NCI-H774 (cell line): ENCODE measurements at regions not wholly inside any gene's neighbourhood (a gene's known extent, or its start where the extent isn't known, plus 50 kb on each side); places are given as distances from the start of the nearest gene placed in this dataset.

Experiments used
- DNase-seq: peaks from one replicate; lab custom pipeline; 2025; lab: John Stamatoyannopoulos, UW

- DNase-seq: no peak
These were observed 266.6 kb downstream of the TFCP2L1 start for GRCh38 chr2:121018136-121019061.

DNA sequence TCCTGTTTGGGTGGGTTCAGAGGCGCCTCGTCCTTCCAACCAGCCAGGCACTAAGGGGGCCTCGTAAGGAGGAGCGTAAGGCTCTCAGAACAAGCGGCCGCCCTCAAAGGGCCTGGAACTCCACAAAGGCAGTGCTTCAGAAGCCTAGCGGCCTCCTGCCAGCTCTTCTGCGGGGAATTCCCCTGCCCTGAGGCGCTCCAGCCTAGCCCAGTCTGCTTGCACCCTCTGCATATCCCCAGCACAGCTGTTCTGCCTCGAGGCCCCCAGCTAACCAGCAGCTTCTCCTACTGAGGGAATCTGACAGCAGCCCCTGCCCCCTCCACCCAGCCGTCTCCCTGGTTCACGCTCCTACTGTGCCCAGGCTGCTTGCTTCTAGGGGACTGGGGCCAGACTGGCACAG is 265.9 kb downstream of the TFCP2L1 start:
- no peak for DNase-seq

DNA sequence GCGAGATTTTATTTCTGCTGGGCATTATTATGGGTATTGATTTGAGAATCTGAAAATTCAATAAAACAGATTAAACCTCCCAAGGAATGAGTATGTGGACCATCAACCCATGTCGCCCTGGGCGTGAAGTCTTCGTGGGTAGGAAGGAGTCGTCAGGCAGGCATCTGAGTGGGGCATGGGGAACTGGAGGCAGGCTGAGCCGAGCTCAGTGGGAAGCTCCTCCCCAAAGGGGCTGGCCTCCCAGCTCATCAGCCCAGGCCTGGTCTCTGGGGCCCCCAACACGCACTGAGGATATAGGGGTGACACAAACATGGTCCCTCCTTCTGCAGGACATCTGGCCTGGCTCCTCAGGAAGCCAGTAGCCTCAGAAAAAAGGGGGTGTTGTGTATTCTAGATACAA is 265.2 kb downstream of the TFCP2L1 start:
- no peak for DNase-seq

- no peak for DNase-seq
These were observed 263.3 kb downstream of the TFCP2L1 start for GRCh38 chr2:121021685-121022084.

DNA sequence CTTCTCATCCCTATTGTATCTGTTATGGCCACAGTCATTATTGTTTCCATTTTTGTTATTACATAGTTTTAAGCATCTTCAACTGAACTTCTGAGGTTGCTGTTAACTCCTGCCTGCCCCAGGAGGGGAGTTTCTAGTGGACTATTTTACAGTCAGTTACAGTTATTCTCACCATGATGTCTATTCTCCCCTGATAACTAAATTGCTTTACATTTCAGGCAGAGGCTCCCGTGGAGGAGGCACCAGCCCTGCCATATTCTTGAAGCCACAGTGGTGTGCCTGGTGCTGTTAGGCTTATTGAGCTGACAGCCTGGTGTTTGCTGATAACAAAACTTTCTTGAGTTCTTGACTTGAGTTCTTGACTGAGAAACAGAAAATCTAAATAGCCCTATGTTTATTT is 256.4 kb downstream of the TFCP2L1 start:
- DNase-seq: no peak

- no peak for DNase-seq
These were observed 254.5 kb downstream of the TFCP2L1 start for GRCh38 chr2:121030523-121030922.

DNA sequence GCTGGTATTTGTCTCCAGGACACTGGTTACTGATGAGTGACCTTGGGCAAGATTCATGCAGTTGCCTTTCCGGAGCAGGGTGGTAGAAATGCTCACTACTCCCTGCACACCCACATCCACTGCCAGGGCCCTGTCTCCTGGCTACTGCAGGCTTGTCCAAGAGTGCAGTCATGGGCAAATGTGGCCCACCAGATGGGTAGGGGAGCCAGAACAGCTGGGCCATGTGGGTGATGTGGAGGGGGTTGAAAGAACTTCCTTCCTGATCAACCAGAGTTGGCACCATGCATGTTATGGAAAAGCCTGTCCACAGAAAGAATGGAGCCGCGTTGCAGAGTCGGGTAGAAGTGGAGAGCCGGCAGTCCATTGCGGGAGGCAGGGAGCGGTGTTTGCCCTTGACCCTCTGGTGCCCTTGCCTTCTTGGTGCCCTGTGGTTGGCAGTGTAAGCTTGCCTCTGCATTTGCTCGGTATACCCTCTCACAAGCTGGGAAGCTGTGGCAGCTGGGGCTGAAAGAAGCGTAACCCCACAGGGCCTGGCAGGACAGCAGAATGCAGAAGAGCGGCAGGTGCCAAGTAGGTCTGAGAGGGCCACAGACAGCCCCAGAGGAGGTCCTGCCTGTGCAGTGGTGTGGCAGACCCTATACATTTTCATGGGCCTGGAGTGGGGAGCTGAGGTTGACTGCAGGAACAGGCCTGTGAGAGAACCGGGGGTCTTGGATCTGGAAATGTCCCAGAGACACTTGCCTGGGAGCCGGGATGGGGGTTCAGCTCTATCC is 253.2 kb downstream of the TFCP2L1 start:
- no peak for DNase-seq

DNA sequence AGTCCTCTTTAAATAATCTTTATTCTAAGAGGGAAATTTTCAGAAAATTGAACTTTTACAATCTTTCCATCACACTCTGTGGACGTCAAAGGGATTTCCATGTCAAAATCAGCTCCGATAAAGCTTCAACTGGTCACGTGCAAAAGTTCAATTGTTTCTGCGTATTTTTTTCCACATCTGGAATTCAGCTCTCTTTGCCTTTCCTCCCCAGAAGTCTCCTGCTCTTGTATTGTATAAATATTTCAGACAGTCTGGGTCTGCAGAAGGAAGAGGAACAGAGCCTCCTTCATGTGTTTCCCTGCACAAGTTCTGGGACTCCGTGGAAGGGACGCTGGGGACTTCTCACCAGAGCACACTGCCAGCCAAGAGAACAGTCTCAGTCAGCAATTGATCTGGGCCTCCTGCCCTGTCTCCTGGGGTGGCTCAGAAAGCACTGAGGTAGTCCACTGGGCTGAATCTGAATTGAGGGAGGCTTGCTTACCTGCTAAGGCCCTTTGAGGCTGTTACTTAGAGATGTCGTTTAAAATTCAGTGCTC is 251.5 kb downstream of the TFCP2L1 start:
- no peak for DNase-seq

GRCh38 chr2:121034551-121034950 is 250.5 kb downstream of the TFCP2L1 start:
- no peak for DNase-seq

GRCh38 chr2:121036226-121036692 is 248.7 kb downstream of the TFCP2L1 start:
- peak; percentile 93 for DNase-seq

GRCh38 chr2:121037480-121037879 is 247.5 kb downstream of the TFCP2L1 start:
- DNase-seq: no peak

GRCh38 chr2:121038031-121038430 is 247.0 kb downstream of the TFCP2L1 start:
- DNase-seq: no peak

GRCh38 chr2:121038431-121038830 is 246.6 kb downstream of the TFCP2L1 start:
- no peak for DNase-seq

GRCh38 chr2:121038891-121039616 is 245.9 kb downstream of the TFCP2L1 start:
- DNase-seq: peak; percentile 17

DNA sequence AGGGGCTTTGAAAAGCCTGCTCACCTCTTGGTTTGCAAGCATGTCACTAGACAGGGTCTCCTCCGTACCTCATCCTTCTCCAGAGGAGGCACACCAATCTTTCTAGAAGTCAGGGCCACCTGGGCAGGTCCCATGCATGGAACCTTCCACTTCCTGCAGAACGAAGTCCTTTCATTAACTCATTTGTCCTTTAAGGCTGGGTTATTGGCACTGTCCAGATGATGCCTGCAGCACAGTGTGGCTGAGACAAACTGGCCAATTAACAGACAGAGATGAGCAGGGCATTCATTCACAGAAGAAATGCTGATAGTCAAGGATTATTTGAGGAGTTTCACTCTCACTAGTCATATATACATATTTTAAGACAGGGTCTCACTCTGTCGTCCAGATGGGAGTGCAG is 245.3 kb downstream of the TFCP2L1 start:
- DNase-seq: no peak

GRCh38 chr2:121041516-121041915 is 243.5 kb downstream of the TFCP2L1 start:
- no peak for DNase-seq

DNA sequence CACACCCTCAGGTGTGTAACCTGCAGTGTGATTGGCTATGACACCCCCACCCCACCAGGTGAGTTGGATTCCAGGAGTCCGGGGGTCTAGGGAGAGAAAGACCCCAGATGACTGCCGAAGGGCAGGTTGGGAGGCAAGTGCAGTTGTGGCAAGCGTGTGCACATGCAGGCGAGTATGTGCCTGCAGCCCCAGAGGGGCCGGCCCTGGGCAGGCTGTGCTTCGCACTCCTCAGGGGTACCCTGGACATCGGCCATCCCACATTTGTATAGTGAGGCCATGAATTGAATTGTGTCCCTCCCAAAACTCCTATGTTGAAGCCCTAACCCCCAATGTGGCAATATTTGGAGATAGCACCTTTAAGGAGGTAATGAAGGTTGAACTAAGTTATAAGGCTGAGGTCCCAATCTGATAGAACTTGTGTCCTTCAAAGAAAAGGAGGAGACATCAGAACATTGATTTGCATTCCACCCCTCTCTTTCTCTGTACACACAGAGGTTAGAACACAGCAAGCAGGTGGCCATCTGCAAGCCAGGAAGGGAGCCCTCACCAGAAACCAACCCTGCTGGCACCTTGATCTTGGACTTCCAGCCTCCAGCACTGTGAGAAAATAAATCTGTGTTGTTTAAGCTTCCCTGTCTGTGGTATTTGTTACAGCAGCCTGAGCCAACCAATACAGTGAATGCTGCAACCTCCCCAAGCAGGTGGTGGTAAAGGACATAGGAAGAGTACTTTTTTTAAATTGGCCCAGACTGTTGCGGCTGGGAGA is 241.8 kb downstream of the TFCP2L1 start:
- no peak for DNase-seq

GRCh38 chr2:121043827-121044222 is 241.2 kb downstream of the TFCP2L1 start:
- DNase-seq: no peak

DNA sequence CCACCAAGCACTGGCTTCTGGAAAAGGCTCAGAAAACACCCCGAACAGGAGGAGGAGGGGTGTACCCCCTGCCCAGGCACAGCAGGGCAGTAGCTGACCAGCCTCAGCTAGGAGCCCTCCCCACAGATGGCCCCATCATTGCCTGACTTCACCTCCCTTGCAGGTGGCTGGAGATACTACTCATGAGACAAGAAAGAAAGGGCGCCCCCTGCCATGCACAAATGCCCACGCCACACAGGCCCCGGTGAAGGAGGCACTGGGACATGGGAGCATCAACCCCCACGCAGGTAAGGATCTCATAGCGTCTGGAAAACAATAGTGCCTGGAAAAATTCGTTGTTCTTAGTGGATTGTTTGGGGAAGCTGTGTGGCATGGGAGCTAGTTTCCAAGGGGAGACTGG is 240.6 kb downstream of the TFCP2L1 start:
- no peak for DNase-seq

DNA sequence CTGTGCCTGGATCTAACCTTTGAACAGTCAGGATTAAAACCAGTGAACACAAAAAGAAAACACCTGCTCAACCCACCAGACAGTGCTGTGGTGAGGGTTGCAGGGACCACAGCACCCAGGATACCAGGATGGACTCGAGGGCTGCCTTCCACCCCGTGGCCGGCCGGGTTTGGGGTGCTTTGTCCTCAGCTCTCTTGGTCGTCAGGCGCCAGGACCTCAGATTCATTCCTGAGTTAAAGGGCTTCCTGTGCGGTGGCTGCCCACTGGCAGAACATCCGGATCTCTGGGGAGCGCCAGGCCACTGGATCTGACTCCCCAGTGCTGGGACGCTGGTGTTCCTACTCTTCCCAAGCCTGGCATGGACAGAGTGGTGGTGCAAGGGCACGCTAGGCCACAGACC is 239.8 kb downstream of the TFCP2L1 start:
- no peak for DNase-seq

GRCh38 chr2:121046335-121046734 is 238.7 kb downstream of the TFCP2L1 start:
- no peak for DNase-seq
